Endothelial cell of umbilical vein (primary cell): ENCODE measurements at regions not wholly inside any gene's neighbourhood (a gene's known extent, or its start where the extent isn't known, plus 50 kb on each side); places are given as distances from the start of the nearest gene placed in this dataset.

Experiments
- BruUV-seq: library from RNA; stranded (reverse); fragments of 400-500 nt; replicated peaks from 2 replicates; lab custom pipeline; 2021; lab: Mats Ljungman, UMichigan
- CTCF ChIA-PET: fragments of 300-600, 350-600 bp; sonication (Branson Sonifier 250); formaldehyde crosslinking; loops from one replicate; lab custom pipeline; 2021; ENCODE audit warnings: antibody characterized with exemption, inconsistent platforms; lab: Charles Lee
- POLR2A ChIA-PET: fragments of 300-600, 350-600 bp; sonication (Branson Sonifier 250); formaldehyde crosslinking; loops from one replicate; lab custom pipeline; 2021; ENCODE audit warnings: antibody characterized with exemption, inconsistent platforms; lab: Charles Lee
- DNase-seq: peaks from one replicate; pipeline ENCODE4 v3.0.0-alpha.2; 2011; ENCODE audit warnings: low read depth, low spot score
- FAIRE-seq: peaks from 2 replicates; lab custom pipeline; 2011; peaks lifted over from hg19 to GRCh38; lab: Jason Lieb, UNC
- H2AFZ ChIP-seq: 2 replicates; pipeline ENCODE4 v1.6.0; 2012; ENCODE audit warnings: low read depth, low read length, control low read depth, inconsistent platforms
- H3K27ac ChIP-seq: 2 replicates; pipeline ENCODE4 v1.5.1; 2011; ENCODE audit warnings: low read depth, mild to moderate bottlenecking, control low read depth, low read length, moderate library complexity; ENCODE audit not compliant: insufficient read depth
- H3K27me3 ChIP-seq, 2 experiments: 2 replicates each; pipeline versions ENCODE4 v1.6.0 to v1.6.1; 2011; ENCODE audit warnings: low read length in 2 of 2, mixed read lengths in 1 of 2; ENCODE audit not compliant: control insufficient read depth in 2 of 2, insufficient read depth in 2 of 2
- H3K36me3 ChIP-seq, 2 experiments: 2 replicates in 1 of 2; 3 replicates in 1 of 2; pipeline ENCODE4 v1.5.1; 2011; ENCODE audit warnings: low read length in 2 of 2, mild to moderate bottlenecking in 1 of 2, moderate library complexity in 1 of 2; ENCODE audit not compliant: control insufficient read depth in 2 of 2, insufficient read depth in 2 of 2; ENCODE audit errors: extremely low read depth in 1 of 2
- H3K4me1 ChIP-seq: 3 replicates; pipeline ENCODE4 v1.5.1; 2011; ENCODE audit warnings: mild to moderate bottlenecking, low read length; ENCODE audit not compliant: control insufficient read depth, insufficient read depth; ENCODE audit errors: extremely low read depth
- H3K4me2 ChIP-seq: 2 replicates; pipeline ENCODE4 v1.6.1; 2011; ENCODE audit warnings: low read length, control low read depth, mixed read lengths; ENCODE audit not compliant: insufficient read depth
- H3K4me3 ChIP-seq, 3 experiments: fragments of 200-600 bp in 1 of 3; sonication (generic), shearing (Covaris generic) in 1 of 3; replicated peaks in 1 of 3; 2 replicates each; pipeline ENCODE4 v1.5.1; 2011 to 2016; ENCODE audit warnings: control low read depth in 3 of 3, low read length in 3 of 3, mild to moderate bottlenecking in 2 of 3, inconsistent platforms in 1 of 3, low read depth in 1 of 3, moderate library complexity in 1 of 3; ENCODE audit not compliant: insufficient read depth in 1 of 3
- H3K79me2 ChIP-seq: 2 replicates; pipeline ENCODE4 v1.6.0; 2012; ENCODE audit warnings: low read length, inconsistent platforms; ENCODE audit not compliant: control insufficient read depth, insufficient read depth
- H3K9ac ChIP-seq: replicated peaks from 2 replicates; pipeline ENCODE3; 2011; ENCODE audit warnings: low read length, control low read depth; ENCODE audit not compliant: insufficient read depth; ENCODE audit errors: extremely low read depth
- H3K9me1 ChIP-seq: replicated peaks from 3 replicates; pipeline ENCODE4 v1.6.0; 2011; ENCODE audit warnings: mild to moderate bottlenecking, low read length; ENCODE audit not compliant: control insufficient read depth, insufficient read depth; ENCODE audit errors: extremely low read depth
- H3K9me3 ChIP-seq: replicated peaks from 2 replicates; pipeline ENCODE4 v1.5.1; 2012; ENCODE audit warnings: low read length, inconsistent platforms; ENCODE audit not compliant: control insufficient read depth, insufficient read depth
- H4K20me1 ChIP-seq: replicated peaks from 2 replicates; pipeline ENCODE3; 2011; ENCODE audit warnings: mild to moderate bottlenecking, low read length; ENCODE audit not compliant: control insufficient read depth, insufficient read depth; ENCODE audit errors: extremely low read depth
- EZH2 ChIP-seq: IDR thresholded peaks from 2 replicates; pipeline ENCODE4 v1.6.1; 2012; ENCODE audit warnings: borderline replicate concordance, low read depth, mild to moderate bottlenecking, moderate library complexity, low read length, inconsistent platforms; ENCODE audit not compliant: severe bottlenecking
- FOS ChIP-seq: IDR thresholded peaks from 2 replicates; pipeline ENCODE4 v1.6.1; 2011; ENCODE audit warnings: mild to moderate bottlenecking, low read length, moderate library complexity, borderline replicate concordance; ENCODE audit not compliant: insufficient read depth
- GATA2 ChIP-seq: IDR thresholded peaks from 2 replicates; pipeline ENCODE4 v1.7.0; 2011; ENCODE audit warnings: low read depth, mild to moderate bottlenecking, moderate library complexity, mixed read lengths, low read length; ENCODE audit not compliant: insufficient read length, insufficient read depth
- JUN ChIP-seq: IDR thresholded peaks from 2 replicates; pipeline ENCODE4 v1.6.1; 2011; ENCODE audit warnings: borderline replicate concordance, low read depth; ENCODE audit not compliant: insufficient read length, insufficient read depth
- MYC ChIP-seq: IDR thresholded peaks from one replicate; pipeline ENCODE4 v1.6.1; 2011; ENCODE audit warnings: mild to moderate bottlenecking, low read depth, low read length
- POLR2A ChIP-seq: IDR thresholded peaks from 2 replicates; pipeline ENCODE4 v1.6.1; 2012; ENCODE audit warnings: low read depth, mild to moderate bottlenecking, control low read depth, low read length
- POLR2AphosphoS5 ChIP-seq: IDR thresholded peaks from 2 replicates; pipeline ENCODE4 v1.6.1; 2012; ENCODE audit warnings: low read depth, mild to moderate bottlenecking, control low read depth, low read length, moderate library complexity; ENCODE audit not compliant: insufficient read depth
- dilution Hi-C: fragments of 300-500 bp; cut with MboI; formaldehyde crosslinking; loops from one replicate; pipeline ENCODE4 v1.15.0; 2019; ENCODE audit warnings: low sequenced_read_pairs; ENCODE audit not compliant: extremely low pct_ligation_motif_present
- intact Hi-C: fragments of 100-400 bp; cut with micrococcal nuclease; formaldehyde crosslinking; loops from one replicate; pipeline ENCODE4 v1.10.0; 2022
- TF ChIP-seq, protein P1 (sequence below): IDR thresholded peaks from 2 replicates; pipeline ENCODE4 v1.6.1; 2011; ENCODE audit not compliant: insufficient read depth, insufficient read length
- TF ChIP-seq, protein P2 (sequence below), 2 donors: IDR thresholded peaks; 1 replicate in 1 of 2; 2 replicates in 1 of 2; pipeline ENCODE4 v1.5.1; 2011; ENCODE audit warnings: low read length in 2 of 2, mild to moderate bottlenecking in 2 of 2, moderate library complexity in 2 of 2, control low read depth in 1 of 2, inconsistent platforms in 1 of 2, low read depth in 1 of 2; ENCODE audit not compliant: insufficient read depth in 1 of 2; ENCODE audit errors: extremely low read depth in 1 of 2

- H3K9ac ChIP-seq, result no peak overlapping the region
- no peaks in the 10 kb centered on the region for H3K9me1 ChIP-seq
- DNase-seq (no peak), FAIRE-seq (no peak)
- TF ChIP-seq EZH2 (no peak), POLR2AphosphoS5 (no peak), FOS (no peak), GATA2 (no peak), JUN (no peak), POLR2A (no peak), MYC (no peak)
- TF ChIP-seq, protein P1, sequence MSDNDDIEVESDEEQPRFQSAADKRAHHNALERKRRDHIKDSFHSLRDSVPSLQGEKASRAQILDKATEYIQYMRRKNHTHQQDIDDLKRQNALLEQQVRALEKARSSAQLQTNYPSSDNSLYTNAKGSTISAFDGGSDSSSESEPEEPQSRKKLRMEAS, result no peak
- TF ChIP-seq, protein P2, sequence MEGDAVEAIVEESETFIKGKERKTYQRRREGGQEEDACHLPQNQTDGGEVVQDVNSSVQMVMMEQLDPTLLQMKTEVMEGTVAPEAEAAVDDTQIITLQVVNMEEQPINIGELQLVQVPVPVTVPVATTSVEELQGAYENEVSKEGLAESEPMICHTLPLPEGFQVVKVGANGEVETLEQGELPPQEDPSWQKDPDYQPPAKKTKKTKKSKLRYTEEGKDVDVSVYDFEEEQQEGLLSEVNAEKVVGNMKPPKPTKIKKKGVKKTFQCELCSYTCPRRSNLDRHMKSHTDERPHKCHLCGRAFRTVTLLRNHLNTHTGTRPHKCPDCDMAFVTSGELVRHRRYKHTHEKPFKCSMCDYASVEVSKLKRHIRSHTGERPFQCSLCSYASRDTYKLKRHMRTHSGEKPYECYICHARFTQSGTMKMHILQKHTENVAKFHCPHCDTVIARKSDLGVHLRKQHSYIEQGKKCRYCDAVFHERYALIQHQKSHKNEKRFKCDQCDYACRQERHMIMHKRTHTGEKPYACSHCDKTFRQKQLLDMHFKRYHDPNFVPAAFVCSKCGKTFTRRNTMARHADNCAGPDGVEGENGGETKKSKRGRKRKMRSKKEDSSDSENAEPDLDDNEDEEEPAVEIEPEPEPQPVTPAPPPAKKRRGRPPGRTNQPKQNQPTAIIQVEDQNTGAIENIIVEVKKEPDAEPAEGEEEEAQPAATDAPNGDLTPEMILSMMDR (IDR thresholded peaks at IDR 0.05; ENCODE audit: extremely low read depth in 1 of 2, insufficient read depth in 1 of 2, low read depth in 1 of 2, low read length in 2 of 2), result no peak
- dilution Hi-C loops, result no loop called here
- H2AFZ ChIP-seq, result no peak overlapping the region
- H3K9me3 ChIP-seq, result no peaks in the 10 kb centered on the region
- no peak overlapping the region for H3K4me2 ChIP-seq
- ChIA-PET CTCF (interaction anchor here (1.1 kb wide), 1 partner anchor 18 kb away, joined by 3 read pairs; no protein-coding TSS in a partner anchor), POLR2A (no interaction called here)
- no peak overlapping the region for H3K4me3 ChIP-seq
- no peaks in the 10 kb centered on the region for H3K36me3 ChIP-seq
- H3K27ac ChIP-seq, result no peak overlapping the region
- no TSS peak for BruUV-seq
- no peaks in the 10 kb centered on the region for H4K20me1 ChIP-seq
- no peaks in the 10 kb centered on the region for H3K27me3 ChIP-seq
- intact Hi-C loops, result no loop called here
- no peaks in the 10 kb centered on the region for H3K4me1 ChIP-seq
- no peaks in the 10 kb centered on the region for H3K79me2 ChIP-seq
Measured at GRCh38 chr3:117454908-117455307, 745.3 kb downstream of the TUSC7 start.
